NCI-H2196 treated with DMSO at 0.1 percent for 48 hours (cell line): ENCODE measurements at regions not wholly inside any gene's neighbourhood (a gene's known extent, or its start where the extent isn't known, plus 50 kb on each side); places are given as distances from the start of the nearest gene placed in this dataset.

Experiments
- DNase-seq: peaks from one replicate; lab custom pipeline; 2025; ENCODE audit not compliant: unreplicated experiment; lab: John Stamatoyannopoulos, UW

DNA sequence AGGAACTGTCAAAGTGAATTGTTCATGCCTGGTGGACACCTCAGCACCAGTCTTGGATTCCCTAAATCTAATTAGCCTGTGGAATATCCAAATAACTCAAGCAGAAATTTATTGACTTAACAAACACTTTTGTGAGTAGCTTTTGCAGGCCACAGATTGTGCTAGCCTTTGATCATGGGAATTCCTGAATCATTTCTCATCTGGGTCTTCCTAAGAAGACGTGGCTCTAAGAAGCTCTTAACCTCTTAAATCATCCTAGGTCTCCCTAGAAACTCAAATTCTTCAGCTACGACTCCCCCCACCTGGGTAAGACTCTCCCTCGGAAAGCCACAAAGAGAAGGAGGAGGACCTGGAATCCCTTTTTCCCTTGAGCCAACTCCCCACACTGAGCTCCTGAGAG is 53.8 kb upstream of the PSEN2 start:
- no peak for DNase-seq

DNA sequence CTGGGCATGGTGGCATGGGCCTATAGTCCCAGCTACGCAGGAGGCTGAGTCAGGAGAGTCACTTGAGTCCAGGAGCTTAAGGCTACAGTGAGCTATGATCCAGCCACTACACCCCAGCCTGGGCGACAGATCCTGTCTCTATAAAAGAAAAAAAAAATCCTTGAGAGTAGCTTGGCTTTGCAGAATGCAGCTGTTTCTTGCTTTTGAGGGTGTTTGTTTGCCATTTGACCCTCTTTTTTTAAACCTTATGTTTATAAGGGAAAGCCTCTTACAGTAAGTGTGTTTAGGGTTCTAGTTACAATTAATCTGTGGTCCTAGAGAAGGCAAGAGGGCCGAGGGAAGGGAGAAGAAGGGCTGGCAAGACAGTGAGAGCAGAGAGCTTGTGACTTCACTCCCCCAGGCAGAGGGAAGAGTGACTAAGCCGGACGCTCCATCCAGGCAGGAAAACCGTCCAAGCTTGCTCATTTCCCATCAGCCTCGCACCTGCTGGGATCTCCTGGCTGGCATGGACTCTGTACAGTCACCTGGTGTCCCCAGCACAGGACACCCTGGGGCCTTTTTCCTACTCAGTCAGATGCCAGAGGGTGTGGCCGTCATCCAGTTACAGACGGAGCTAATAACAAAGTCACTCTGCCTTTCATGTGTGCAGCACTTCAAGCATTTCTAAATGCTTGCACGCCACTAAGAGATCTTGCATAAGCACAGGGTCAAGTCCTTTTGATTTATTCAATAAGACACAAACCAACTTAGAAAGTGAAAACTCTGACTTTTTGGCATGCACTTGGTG is 55.5 kb upstream of the PSEN2 start:
- peak; percentile 48 for DNase-seq

DNA sequence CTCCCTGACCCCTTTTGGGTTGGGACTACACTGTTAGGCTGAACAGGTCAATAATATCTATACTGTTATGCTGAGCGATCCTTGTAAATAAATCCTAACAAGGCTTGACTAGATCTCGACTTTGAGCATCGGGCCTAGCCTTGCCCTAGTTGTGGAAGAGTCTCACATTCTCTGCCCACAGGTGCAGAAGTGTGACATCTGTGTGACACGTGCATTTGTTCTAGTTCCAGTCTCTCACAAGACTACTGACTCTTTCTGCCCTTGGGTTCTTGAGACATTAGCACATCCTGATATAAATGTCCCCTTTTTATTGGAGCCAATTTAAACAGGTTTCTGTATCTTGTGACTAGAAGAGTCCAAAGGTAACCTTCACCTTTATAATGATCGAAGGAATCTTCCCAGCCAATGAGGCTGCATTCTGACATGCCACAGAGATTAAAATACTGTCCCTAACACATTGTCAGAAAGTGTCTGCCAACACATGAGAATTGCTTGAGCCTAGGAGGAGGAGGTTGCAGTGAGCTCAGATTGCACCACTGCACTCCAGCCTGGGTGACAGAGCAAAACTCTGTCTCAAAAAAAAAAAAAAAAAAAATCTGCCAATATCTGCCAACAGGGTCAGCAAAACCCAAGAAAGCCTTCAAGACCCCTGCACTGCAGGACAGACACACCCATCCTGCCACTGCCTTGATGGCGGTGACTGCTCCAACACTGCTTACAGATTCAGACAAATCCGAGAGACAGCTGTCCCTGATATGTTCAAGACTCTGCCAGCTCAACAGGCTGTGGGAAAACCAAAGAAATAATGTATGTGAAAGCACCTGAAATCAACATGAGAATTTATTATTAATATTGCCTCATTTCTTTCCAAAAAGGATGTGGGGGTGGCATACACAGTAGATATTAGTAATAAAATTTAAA is 56.5 kb upstream of the PSEN2 start:
- DNase-seq, result no peak

DNA sequence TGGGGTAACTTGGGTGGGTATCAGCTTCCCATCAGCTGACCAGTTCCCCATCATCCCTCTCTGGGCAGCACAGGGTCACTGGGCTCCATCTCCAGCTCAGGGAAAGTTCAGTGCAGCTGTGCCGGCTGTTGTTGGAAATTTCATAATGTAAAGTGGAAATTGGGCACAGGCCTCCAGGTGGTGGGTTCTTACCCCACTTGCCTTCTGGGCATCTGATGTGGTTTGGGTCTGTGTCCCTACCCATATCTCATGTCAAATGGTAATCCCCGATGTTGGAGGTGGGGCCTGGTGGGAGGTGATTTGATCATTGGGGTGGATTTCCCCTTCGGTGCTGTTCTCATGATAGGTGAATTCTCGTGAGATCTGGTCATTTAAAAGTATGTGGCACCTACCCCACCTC is 59.7 kb upstream of the PSEN2 start:
- DNase-seq, result no peak

DNA sequence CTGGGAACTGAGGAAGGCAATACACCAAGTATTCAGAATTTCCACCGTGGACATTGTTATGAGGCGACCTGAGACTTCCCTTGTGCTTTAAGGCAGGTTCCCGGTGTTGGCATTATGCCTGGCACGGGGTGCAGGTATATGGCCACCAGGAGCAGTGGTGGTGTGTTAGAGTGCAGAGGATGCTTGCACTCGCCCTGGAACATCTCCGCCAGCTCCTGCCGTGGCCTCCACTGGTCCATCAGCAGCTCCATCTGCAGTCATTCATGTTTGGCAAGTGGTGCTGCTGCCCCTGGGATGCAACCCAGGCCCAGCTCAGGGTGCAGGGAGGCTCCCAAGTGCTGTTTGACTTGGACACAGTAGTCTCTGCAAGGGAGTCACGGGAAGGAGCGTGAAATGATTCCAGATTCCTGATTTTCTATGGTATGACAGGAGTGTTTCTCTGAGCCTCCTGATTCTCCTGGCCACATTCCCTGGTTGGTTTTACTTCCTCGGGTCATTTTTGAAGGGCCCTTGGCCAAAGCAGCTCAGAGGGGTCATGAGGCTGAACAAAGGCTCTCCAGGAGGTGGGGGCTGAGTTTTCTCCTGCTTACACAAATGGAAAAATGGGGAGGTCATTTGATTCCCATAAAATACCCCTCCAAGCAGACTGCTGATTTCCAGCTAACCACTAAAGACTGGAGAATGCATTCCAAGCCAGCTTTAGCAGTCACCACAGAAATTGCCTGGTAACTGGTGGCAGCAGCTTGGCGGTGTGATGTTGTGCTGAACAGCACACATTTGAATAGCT is 60.4 kb upstream of the PSEN2 start:
- no peak for DNase-seq

DNA sequence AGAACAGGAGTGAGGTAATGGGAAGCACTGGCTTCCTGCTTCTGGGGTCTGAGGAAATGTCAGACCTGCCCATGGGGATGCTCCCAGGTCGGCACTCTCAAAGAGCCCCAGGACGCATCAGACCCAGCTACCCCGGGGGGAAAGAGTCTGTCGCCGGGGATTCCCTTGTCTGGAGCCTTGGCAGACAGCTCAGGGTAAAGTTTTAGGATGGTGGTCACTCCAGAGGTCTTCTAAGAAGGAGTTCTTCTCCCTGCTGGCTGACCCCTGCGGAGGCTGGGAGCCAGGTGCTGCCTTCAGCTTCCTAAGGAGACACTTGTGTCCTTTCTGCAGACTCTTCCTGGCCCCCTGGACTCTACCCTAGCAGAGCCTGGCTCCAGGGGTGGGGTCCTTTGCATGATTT is 61.9 kb upstream of the PSEN2 start:
- DNase-seq, result no peak

DNA sequence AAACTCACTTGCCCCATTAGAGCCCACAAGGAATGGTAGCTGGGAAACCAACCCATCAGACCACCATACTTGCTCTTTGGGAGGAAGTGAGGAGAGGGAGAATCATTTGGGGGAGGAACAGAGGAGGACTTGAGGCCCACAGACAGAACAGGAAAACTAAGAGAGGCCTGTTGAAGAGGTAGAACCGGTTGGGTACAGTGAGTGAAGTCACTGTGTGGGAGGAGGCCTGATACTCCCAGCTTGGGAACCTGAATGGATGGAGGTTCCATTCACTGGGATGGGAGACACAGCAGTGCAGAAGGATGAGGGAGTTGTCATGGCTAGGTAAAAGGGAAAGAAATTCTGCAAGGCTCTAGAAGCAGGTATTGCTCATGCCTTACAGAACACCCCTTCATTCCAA is 63.4 kb upstream of the PSEN2 start:
- no peak for DNase-seq

DNA sequence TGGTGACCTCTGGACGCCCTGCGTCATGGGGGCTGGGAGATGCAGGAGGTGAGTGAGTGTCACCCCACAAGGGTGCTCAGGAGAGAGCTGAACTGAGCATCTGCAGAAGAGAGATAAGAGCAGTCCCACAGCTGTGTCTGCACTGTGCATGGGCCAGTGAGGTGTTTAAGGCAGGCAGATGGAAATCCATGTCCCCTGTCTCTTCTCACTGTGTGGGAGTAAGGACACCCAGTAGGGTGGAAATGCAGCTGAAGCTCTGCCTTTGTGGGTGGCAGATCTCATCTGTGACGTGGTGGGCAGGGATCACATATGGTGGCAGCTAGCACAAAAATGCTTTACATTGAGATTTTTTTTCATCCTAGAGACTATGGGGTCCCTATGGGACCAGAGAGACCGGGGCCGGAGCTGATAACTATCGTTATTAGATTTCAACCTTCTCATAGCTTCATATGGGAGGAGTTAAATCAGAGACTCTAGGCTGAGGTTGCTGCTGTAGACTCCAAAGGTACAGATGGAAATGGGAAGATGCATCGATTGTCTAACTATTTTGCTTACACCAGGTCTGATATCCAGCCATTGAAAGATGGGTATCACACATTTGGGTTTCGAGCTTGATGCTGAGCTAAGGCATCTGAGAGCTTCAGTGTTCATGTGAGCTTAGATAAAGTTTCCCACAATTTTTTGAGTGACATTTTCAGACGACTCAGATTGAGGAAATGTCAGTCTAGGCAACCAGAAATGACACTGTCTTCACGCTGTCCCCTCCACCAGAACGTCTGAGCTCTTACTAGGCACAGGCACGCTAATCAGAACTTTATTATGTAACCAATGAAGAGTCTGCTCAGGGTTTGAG is 65.3 kb upstream of the PSEN2 start:
- DNase-seq, result no peak

DNA sequence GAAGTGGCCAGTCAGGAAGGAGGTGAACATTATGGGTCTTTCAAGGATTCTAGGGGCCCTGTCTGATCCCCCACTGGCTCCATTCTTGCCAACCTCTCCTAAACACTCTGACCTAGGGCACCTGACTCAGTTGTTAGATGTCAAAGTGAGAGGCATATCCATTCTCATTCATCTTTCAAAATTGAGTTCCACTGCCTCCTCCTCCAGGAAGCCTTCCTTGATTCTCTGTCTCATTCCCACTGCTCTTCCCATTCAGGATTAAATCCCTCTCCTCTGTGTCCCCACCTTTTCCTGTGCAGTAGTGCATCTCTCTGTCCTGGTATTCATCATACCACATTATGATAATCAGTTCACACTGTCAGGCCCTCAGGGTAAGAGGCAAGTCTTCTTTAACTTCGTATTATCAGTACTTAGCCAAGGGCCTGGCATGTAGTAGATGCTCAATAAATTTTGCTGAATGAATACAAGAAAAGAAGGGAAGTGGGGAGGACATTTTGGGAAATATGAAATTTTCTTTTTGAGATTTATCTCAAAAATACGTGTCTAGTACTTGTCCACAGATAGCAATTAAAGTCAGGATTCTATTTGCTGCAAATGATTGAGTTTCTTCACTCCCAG is 61.8 kb upstream of the ITPKB start:
- no peak for DNase-seq

DNA sequence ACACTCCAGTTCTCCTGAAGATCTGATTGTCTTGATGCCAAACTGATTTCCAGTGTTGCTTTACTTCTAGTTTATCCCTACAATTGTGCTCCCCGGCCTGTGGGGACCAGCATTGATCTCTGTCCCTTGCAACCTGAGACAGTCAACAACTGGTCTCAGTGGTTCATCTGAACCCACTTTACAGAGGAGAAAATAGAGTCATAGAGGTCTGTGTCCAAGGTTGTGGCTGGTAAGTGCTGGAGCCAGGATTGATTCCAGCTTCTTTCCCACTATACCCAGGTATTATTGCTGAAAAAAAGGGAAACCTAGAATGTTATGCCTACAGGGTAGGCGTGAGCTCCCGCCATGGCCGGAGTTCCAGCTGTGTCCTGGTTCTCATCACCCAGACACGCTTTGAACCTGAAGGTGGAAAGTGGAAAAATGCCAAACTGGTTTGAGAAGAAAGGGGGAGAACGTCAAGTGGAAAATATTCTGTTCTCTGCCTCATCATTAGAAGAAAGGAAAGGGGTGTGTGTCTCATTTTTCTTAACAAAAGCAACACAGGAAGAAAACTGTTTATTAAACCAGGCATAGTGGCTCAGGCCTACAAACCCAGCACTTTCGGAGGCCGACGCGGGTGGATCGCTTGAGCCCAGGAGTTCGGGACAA is 60.7 kb upstream of the ITPKB start:
- no peak for DNase-seq

DNA sequence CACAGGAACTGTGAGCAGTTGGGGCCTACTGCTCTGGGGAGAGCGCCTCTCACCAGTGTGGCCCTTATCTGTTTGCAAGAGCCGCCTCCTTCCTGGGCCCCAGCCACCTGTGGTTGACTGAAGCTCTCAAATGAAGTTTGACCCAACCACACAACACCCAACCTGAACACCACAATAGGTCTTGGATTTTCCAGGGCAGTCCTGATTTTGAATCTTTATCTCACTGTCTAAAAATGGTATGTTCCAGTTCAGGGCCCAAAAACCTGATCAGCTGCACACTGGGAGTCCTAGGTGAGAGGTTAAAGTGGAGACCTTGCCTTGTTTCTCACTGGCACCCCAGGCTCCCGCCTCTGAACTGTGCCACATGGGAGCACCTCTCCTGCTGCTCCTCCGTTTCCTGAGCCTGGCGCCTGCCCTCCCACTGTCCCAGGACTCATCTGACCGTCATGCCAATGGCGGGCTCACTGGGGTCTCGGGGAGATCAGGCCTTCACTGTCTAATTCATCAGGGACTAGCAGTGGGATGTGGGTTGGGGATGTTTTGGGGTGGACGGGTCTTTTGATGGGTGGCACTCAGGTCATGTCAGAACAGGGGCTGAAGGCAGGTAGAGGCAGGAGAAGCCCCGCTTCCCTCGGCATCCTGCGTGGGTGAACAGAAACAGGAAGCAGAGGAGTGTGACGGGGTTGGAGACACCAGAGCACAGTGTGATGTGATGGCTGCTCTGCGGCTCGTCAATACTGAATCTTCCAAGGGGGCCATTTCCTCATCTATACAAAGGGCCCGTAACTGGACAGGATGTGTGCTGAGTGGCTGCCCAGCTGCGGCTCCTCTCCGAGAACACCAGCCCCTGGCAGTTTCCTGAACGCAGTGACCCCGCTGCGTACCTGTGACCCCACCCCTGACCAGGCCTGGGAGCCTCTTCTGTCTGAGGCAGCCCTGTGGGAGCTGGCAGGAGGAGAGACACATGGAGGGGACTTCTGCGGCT is 59.6 kb upstream of the ITPKB start:
- DNase-seq, result no peak

DNA sequence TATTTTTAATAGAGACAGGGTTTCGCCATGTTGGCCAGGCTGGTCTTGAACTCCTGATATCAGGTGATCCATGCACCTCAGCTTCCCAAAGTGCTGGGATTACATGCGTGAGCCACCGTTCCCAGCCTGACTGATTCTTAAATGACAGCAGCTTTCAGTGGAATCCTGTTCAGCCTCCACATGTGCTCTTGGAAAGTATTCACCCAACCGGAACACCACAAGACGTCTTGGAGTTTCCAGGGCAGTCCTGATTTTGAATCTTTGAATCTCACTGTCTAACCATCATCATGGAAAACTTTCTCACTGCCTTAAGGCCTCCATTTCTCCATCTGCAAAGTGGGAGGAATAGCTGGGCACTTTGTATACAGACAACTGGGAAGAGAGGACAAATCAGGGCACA is 58.1 kb upstream of the ITPKB start:
- no peak for DNase-seq

DNA sequence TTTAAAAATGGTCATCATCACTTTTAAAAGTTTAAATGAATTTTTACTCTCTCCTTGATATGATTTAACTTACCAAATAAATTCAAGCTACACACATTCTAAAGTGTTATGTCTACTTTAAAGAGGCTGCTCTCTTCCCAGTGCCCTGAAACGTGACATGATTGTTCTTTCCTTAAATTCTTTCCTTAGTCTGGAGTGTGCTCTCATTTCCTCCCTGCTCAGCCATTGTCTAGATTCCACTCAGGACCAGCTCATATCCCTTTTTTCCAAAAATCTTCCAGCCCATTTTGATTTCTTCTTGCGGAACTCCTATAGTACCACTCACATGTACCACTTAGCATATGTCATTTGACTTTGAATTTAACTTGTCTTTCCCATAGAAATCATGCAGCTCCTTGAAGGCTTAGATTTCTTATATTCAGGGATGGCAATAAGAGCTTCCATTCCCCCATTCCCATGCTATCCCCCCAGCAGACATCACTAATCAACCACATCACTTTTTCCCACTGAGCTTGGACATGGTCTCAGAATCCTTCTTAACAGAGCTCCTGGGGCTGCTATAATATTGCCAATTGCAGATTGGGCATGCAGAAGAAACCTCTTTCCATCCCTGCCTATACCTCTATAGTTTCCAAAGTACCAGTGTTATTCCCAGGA is 54.7 kb upstream of the ITPKB start:
- no peak for DNase-seq

DNA sequence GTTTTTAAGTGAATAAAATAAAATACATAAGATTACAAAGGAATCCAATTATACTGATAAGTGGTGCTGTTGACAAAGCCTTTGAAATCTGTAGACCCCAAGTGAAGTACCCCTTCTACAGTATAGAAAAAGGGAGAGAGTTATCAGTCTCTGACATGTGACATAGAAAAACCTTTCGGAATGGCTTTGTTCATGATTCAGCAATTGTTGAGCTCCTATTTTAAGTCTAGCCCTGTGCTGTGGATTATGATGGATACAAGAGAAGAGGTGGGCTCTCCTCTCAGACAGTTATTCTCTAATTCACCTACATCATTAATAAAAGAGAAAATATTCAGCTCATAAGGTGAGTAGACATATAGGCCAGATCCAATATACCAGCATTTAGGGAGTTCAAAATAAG is 53.3 kb upstream of the ITPKB start:
- DNase-seq, result no peak

DNA sequence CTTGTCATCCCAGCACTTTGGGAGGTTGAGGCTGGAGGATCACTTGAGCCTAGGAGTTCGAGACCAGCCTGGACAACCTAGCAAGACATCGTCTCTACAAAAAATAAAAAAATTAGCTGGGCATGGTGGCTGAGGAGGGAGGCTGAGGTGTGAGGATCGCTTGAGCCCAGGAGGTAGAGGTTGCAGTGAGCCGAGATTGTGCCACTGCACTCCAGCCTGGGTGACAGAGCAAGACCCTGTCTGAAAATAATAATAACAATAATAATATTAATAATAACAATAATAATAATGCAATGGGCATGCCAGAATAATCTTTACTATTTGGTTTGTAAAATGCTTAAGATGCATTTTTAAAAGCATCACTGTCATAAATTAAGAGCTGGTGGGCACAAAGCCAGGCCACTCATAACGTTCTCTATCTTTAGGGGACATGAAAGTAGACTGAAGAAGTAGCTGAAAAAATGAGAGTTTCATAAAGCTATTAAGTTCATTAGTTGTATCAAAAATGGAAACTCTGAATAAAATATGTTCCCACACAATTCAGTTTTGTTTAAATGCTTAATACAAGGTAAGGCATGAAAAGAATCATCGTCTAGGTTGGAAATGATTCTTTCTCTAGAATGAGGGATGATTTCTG is 51.6 kb upstream of the ITPKB start:
- DNase-seq, result no peak

DNA sequence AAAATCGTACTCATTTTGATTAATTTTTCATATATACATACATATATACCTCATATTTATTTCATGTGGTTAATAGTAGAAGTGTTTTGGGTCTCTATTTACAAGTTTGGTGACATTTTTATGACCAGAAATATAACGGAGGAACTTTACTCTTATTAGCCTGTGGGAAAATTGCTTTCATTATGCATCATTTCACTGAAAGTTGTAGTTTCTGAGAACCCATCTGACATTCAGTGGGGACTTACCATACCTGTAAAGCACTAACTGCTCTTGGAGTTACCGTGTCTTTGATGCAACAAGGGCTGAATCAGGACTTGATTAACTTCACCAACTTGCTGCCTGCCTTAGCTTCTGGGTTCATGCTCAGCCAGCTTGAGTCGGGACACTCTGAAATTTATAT is 49.9 kb upstream of the ITPKB start:
- no peak for DNase-seq
